Epidermal melanocyte (primary cell): ENCODE measurements at regions not wholly inside any gene's neighbourhood (a gene's known extent, or its start where the extent isn't known, plus 50 kb on each side); places are given as distances from the start of the nearest gene placed in this dataset.

ENCODE experiments used
- DNase-seq: peaks from one replicate; pipeline ENCODE4 v3.0.0; 2011; ENCODE audit warnings: low spot score; ENCODE audit not compliant: insufficient read length

DNA sequence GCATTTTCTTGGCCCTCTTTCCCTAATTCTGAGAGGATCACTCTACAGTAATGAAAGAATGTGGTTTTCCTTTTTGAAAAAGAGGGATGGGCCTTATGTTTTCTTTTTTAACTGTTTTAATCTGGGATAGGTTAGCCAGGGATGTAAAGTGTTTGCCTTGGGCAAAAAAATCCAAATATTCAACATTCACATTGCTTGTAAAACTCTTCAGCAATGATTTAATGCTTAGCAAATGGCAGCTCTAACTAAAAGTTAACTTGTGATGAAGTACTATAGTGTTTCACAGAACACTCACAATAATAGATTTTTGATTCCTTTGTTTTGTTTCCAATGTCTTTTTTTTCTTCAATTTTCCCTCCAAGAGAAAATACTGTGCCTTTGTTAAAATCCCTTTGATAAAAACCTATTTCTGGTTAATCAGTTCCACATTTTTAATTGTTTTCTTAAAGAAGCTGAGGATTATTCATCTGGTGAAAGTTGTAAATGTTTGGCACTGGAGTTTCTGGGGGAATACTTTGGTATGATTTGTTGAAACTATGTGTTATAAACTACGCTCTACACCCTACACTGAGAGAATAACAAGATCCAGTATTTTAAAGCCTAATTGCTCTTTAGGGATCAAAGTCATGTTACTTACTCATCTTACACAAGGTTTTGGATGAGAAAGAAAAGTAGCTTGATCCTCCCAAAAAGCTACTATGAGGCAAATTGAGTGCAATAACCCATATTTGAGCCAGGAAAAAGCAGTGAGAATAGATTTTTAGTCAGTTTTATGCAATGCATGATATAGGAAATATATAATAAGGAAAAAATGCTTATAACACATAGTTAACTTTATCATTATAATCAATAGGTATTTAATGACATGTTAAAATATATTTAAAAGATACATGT lies 335.8 kb downstream of the EPHA7 start:
- no peak for DNase-seq

DNA sequence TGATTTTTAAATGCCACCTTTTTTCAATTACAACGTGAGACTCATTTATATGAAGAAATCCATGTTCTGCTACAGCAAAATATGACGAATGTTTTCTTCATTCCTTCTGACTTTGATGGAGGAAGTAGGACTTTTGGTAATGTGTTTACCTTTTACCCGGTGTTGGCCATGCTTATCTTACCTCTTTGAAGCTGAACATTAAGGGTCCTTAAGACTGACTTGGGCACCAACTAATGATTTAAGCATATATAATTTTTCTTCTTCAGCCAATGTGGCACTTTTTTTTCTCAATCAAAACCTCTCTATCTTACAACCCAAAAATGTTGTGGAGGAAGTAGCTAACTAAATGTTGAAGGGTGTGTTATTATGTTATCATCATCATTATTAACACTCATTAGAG lies 337.5 kb downstream of the EPHA7 start:
- DNase-seq = no peak

DNA sequence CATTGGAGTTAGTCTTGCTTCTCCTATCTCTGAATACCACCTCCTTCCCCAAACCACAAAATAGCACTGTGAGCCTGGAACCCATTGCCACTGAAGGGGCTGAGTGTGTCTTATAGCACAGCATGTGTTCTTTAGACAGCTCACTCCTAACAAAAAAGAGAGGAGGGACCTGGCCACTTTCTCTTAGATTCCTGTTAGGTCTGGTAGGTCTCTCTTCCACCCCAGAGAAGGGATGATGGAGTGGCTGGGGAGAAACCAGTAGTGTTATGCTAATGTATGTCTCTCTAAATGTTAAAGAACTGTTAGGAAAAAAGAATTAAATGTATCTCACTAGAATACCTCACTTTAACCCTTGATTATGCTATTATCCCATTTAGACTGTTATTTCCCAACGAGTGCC lies 340.3 kb downstream of the EPHA7 start:
- no peak for DNase-seq

DNA sequence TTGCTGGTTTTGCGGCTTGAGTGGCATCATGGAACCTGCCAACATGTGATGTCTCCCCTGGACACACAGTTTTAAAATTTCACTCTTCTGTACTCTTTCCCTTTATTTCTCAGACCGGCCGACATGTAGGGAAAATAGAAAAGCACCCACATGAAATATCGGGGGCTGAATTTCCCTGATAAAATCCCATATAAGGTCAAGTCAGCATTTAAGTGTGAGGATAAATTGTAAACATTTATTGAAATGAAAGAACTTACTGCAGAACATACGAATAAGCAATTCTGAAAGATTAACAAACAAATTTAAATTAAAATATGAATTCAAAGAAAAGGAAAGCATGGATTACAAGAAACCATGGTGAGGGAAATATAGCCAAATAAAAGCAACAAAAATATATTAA lies 345.5 kb downstream of the EPHA7 start:
- DNase-seq = no peak

DNA sequence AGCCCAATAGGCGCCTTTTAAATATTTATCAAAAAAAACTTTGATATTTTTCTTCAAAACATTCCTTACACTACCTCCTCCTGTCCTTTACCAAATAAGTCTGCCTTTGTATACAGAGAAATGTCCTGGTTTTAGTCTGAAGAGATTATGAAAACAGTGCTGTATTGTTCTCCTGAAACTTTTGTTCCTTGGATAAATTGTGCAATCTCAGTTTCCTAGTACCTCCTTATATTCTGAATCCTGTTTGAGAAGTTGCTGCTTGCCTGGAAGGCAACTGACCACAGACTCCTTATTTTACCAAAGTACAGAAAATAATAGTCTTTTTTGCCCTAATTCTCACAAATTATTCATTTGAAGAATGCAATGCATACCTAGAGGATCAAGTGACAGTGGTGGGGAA lies 349.5 kb downstream of the EPHA7 start:
- DNase-seq = no peak

DNA sequence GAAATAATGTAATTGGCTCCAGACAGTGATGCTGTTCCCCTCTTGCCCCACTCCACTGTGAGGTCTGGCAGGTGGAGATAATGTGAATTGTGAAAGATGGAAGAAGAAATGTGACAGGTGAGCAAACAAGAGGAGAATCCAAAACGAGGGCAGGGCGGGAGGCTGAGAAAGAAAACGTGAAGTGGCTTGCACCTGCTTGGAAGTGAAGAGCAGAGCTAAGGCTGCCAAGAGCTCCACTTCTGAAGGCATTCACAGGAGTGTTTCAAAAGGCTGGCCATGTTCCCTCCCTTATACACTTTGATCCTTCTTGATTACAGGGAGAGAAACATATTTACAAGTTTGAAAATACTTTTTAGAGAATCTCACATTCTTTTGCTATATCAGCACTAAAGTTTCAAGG lies 359.4 kb downstream of the EPHA7 start:
- no peak for DNase-seq

DNA sequence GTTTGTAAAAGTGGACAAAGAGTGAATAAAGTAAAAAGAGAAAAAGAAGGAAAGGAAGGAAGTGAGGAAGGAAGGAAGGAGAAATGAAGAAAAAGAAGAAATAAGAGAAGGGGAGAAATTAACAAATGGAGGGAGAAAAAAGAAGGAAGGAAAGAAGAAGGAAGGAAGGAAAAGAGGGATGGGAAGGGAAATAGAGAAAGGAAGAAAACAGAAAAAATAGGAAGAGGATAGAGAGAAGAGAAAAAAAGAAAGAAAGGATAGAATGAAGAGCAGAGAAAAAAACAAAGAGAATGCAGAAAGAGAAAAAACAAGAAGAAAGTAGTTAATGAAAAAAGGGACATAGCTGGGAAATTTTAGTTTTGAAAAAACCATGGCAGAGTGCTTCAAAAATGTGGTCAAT lies 361.8 kb downstream of the EPHA7 start:
- DNase-seq = no peak

DNA sequence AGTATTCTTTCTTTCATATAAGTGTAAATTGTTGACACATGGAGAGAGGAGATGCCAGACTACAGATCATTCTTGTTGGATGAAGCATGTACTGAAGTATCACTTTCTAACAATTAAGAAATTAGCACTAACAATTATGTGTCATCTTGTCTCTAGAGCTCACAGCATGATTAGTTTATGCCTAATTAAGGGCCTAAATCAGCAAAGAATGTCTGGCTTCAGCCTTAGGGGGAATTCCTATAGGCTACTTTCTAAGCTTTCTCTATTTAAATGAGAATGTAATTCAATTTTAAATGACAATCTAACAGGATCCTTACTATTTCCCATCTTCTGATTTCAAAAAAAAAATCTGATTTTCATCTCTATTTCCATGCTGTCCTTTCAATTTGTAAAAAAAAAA lies 371.0 kb downstream of the EPHA7 start:
- DNase-seq = no peak

DNA sequence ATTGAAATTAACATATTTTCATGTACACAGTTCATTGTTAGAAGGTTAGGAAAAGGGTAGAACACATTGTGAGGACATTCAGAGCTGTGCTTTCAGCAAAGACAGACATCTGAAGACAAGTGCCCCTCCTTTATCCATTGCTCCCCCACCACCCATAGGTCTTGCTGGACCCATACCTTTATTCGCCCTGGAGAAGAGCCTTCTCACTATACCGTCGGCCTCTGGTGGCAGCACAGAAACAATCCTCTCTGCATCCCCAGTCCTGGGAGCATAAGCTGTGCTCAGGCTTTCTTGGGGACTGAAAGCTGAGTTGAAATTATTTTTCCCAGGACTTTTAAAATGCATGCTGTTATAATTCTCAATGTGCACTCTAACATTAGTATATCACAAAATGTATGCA lies 372.3 kb downstream of the EPHA7 start:
- DNase-seq = no peak

DNA sequence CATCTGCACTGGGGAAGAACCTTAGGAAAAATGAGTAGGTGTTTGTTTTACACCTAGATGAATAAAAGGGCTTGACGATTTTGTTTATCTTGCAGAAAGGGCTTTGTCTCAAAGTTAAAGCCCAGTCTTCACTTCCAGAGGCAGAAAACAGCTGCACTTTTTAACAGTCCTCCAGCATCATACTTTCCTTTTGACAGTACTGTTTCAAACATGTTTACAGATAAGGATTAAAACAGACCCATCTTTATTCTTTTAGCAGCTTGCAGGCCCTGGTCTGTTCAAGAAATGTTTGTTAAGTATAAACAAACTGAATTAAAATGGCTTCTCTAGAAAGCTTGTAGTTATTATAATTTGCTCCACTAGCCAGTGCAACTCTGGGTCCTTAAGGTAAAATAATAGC lies 374.2 kb downstream of the EPHA7 start:
- DNase-seq = no peak

DNA sequence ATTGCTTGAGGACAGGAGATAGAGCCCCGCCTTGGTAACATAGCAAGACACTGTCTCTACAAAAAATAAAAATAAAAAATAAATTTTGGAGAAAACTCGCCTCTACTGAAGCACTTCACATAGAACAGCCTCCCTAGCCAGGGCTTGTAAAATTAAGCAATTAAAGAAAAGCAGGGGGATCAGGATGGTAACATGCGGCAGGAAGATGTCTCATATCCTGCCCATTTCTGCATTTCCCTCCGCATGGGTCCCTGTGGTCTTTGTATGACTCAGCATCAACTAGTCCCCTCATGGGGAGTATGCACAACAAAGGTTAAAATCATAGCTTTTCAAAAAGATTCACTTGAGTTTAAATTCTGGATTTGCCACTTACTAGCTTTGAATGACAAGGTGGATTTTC lies 379.0 kb downstream of the EPHA7 start:
- DNase-seq = no peak

DNA sequence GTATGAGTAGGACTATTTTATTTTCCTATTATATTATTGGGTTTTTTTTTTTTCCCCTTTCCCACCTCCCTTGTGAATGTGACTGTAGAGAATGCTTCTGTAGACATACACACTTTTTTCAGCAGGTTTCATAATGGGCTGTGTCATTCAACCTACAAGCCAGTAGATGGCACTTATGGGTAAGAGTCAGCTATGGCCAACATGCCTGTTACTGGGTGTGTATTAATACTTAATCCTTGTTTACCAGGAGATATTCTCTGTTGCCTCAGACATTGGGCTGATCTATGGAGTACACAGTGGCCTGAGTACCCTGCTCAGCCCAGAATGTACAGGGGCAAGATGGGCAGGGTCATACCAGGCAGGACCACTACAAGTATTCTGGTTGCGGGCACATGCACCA lies 382.5 kb downstream of the EPHA7 start:
- DNase-seq = no peak

DNA sequence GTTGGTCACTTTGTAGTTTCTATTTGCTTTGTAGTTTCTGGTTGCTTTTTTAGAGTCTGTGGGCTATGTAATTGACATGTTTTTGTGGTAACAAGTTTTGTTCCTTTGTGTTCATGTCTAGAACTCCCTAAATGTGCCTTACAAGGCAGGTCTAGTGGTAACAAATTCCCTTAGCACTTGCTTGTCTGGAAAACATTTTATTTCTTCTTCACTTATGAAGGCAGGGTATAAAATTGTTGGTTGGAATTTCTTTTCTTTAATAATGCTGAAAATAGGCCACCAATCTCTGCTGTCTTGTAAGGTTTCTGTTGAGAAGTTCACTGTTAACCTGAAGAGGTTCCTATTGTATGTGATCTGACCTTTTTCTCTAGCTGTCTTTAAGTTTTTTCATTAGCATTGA lies 383.6 kb downstream of the EPHA7 start:
- no peak for DNase-seq

DNA sequence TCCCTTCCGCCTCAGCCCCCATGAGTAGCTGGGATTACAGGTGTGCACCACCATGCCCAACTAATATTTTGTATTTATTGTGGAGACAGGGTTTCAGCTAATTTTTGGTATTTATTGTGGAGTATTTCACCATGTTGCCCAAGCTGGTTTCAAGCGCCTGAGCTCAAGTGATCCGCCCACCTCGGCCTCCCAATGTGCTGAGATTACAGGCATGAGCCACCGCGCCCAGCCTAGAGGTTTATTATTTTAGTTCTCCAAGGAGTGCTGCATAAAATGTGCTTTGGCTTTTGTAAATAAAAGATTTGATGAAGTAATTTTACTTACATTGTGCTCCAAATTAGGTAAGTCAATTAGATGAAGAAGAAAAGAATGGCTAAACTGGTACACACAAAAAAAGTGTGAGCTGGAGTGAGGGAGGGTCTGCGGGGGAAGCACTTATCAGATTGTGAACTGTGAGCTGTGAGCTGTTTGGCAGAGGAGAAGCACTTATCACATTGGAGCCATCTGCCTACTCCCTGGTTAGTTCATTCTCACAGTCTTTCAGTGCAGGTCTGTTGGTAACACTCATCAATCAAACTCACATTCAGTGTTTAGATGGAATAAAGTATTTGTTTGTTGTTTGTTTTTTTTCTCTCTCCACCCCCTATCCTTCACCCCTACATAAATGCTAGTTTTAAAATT lies 398.0 kb downstream of the EPHA7 start:
- no peak for DNase-seq

DNA sequence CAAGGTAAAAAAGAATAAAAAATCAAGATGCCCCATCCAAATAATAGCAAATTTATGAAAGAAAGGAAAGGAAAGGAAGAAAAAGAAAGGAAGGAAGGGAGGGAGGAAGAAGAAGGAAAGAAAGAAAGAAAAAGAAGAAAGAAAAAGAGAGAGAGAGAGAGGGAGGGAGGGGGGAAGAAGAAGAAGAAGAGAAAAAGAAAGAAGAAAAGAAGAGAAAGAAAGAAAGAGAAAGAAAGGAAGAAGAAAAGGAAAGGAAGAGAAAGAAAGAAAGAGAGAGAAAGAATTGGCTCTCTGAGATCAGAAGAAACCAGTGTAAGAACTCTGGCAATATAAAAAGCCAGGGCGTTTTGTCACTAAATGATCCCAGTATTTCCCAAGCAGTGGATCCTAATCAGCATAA lies 401.7 kb downstream of the EPHA7 start:
- DNase-seq = no peak

DNA sequence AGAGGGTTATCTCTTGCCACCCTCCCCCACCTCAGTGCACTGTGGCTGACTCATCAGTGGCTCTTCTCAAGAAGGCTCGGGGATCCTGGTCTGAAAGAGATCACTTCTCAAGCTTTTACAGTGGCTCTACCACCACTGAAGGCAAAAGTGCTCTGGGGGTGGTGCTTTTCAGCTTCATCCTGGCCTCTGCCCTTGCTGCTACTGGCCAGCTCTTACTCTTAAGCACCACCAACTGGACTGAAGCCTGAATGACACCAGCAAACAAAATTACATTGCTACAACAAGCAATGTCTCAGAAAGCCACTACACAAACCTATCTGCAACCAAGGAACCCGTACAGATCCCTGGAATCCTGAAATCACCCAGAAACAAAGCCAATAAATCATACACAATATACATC lies 402.1 kb downstream of the EPHA7 start:
- no peak for DNase-seq

DNA sequence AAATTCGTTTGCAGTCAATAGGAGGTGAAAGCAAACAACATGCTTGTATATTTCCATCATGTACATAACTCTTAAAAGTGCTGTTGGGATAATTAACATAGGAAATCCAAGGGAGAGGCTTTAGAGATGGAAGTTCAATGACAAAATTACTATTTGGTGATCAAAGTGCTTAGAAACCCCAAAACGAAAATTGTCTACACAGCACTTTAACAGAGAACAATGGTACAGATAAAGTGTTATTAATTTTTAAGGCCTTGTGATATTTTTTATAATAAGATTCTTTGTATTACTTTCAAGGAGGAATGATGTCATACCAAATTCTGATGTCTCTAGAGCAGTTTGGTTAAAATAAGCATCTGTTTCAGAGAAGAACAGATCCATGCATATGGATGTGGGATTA lies 406.3 kb downstream of the EPHA7 start:
- DNase-seq = no peak

DNA sequence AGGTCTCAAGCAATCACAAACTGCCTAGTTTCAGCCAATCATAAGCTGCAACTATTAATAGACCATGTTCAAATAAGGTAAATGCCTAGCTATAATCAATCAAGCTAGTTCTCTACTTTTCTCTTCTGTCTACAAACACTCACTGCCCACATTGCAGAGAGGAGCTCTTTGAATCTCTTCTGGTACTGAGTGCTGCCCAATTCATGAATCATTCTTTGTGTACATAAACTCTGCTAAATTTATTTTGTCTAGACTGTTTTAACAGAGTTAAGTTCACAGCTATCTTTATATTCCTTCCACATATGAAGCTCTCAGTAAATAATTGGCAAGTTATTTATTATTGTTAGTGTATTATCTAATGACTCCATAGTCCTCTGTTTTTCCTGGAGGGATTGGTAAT lies 411.0 kb downstream of the EPHA7 start:
- DNase-seq = no peak

DNA sequence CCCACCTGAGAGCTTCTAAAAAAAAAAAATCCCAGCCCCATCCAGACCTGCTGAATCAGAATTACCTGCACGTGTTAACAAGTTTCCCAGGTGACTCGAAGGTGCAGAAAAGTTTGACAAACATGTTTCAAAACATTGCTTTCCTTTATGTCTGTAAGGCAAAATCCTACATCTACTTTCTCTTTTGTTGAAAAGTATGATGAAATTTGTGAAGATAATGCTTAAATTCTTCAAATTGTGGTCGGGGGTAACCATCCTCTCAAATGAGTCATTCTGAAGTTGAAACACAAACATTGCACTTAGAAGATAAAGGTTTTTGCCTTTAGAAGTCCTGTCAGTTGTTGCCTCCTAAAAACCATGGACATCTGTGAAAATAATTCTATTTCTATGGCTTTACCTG lies 429.7 kb downstream of the EPHA7 start:
- no peak for DNase-seq

DNA sequence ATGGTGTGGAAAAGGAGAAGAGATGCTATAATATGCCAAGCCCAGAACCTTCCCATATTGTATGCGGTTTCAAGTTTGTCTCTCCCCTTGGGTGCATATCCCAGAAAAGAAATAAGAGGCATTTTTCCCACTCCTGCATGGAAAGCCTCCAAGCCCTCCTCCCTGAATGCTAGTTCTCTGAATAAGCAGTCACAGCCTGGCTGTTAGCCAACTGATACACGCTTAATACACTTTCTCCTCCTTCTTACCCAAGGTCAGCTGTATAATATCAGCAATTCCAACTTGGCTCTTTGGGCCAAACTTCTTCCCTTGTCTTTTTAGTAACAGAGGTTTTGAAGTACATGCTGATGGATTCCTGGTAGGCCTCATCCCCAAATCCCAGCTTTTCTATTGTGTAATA lies 440.1 kb downstream of the EPHA7 start:
- no peak for DNase-seq

DNA sequence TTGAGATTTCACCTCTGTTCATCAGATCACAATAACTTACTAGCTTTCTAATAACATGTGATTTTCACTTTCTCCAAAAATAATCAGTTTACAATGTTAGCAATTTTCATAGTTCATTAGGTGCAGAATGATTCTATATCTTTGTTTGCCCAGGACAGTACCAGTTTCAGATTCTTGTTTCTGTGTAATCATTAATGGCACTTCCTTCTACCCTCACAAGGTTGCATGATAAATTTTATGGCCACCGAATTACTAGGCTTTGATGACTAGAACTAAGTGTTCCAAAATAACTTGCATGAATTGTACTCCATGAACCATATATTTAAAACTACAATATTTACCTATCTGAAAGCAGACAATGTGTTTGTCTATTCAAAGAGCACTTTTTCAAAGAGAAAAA lies 442.3 kb downstream of the EPHA7 start:
- DNase-seq = no peak

DNA sequence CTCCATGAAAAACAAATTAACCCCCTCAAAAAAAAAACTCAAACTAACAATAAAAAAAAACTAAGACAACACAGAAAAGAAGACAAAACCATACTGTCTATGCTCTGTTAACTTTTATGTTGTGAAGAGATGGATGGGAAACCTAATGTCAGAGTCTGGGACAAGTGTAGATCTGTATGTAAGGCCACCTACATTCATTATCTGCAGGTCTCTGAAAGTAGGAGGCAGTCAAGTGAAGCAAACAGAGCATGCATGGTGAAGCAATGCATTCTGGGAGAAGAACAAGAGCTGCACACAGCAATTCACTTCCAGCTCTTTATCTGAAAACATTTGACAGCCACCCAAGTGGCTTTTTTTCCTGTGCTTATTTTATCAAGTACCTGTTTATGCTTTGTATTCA lies 452.0 kb downstream of the EPHA7 start:
- DNase-seq = no peak

DNA sequence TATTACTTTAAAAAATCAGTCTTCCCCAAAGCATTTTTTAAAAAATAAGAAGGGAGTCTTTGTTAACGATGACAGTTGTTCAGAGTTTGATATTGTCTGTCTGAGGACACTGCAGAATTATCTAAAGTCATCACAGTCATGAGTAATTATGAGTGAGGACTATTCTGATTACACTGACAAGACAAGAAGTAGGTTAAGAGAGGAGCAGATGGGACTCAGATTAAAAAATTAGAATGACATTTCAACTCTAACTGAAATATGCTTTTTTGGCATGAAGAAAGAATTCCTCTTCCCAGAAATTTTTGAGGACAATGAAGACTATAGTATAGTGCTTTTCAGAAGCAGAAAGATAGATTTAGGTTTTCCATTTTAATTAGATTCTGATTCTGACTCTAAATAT lies 456.5 kb downstream of the EPHA7 start:
- DNase-seq = no peak
